ENCODE measurements at regions not wholly inside any gene's neighbourhood (a gene's known extent, or its start where the extent isn't known, plus 50 kb on each side); places are given as distances from the start of the nearest gene placed in this dataset.

DNA sequence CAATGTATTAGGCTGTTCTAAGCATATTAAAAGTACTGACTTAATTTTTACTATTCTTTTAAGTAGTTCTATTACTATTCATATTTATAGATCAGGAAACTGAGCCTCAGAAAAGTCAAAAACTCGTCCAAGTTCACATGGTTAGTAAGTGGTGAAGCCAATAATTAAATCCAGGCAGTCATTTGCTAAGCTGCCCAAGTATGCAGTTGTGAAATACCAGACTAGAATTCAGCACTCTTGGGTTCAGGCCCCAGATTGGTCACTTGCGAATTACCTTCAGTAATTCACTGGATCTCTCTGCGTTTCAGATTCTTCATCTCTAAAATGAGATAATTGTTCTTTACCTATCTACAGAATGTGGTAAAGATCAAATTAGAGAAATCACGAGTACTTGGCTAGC lies 161.9 kb upstream of the CADPS start:
- Mint-ChIP-seq H3K4me3 (no peak overlapping the region), H3K36me3 (no peaks in the 10 kb centered on the region), H3K4me1 (no peaks in the 10 kb centered on the region), H3K9me3 (peaks cover 4 to 46% (median 11%) of the 10 kb centered on the region in 6 donors), H3K27me3 (ENCODE audit: low read depth in 3 of 3) (no peaks in the 10 kb centered on the region), H3K27ac (no peak overlapping the region)
- DNase-seq: no peak

DNA sequence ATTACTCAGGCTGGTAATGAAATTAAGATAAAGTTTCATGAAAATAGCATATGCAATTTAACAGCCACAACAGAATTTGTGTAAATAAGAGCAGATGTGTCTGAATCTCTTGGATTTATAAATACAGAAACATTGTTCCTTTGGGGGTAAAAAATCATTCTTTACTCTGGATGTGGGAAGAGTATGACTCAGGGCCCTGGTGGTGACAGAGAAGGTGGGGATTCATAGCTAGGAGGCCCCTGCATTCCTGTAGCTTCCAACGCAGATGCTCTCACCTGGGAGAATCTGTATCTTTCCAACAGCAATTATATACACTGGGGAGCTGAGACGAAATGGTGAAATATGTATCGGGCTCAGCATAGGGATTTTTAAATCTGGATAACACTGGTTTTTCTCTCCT lies 167.6 kb upstream of the CADPS start:
- Mint-ChIP-seq H3K9me3 (peaks cover 5 to 49% (median 16%) of the 10 kb centered on the region in 6 donors), H3K27me3 (ENCODE audit: low read depth in 3 of 3) (no peaks in the 10 kb centered on the region), H3K36me3 (no peaks in the 10 kb centered on the region)

DNA sequence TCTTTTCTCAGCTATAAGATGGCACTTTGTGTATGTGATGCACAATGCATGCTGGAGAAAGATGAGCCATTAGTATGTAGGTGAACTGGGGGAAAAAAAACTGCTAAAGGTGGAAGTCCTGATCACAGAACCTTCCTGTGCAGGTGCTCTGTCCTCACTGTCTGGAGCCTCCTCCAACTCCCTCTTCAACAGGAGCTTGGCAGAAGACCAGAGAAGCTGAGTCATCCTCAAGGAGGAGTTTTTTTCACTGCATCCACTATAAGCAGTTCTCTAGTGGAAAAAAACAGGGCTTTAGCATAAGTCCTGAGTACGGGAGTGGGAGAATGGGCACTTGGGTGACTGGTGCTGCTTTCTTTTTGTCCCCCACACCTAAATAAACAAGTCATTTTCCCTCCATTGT lies 168.4 kb upstream of the CADPS start:
- no peaks in the 10 kb centered on the region for H3K27me3 Mint-ChIP-seq (ENCODE audit: low read depth in 3 of 3)
- no peak overlapping the region for H3K27ac Mint-ChIP-seq
- H3K36me3 Mint-ChIP-seq: no peaks in the 10 kb centered on the region
- DNase-seq: no peak
- peaks cover 3 to 41% (median 15%) of the 10 kb centered on the region in 6 donors for H3K9me3 Mint-ChIP-seq
- no peak overlapping the region for H3K4me3 Mint-ChIP-seq
- no peaks in the 10 kb centered on the region for H3K4me1 Mint-ChIP-seq

More for the DNA sequence above, 167.6 kb upstream of the CADPS start:
- Mint-ChIP-seq H3K27ac (no peak overlapping the region), H3K4me3 (no peak overlapping the region), H3K4me1 (no peaks in the 10 kb centered on the region)
- no peak for DNase-seq

GRCh38 chr3:63046152-63046551 lies 170.9 kb upstream of the CADPS start:
- no peaks in the 10 kb centered on the region for H3K36me3 Mint-ChIP-seq
- no peaks in the 10 kb centered on the region for H3K27me3 Mint-ChIP-seq (ENCODE audit: low read depth in 3 of 3)
- peaks cover 2 to 34% (median 11%) of the 10 kb centered on the region in 6 donors for H3K9me3 Mint-ChIP-seq
- DNase-seq: no peak
- no peak overlapping the region for H3K27ac Mint-ChIP-seq
- no peak overlapping the region for H3K4me3 Mint-ChIP-seq
- H3K4me1 Mint-ChIP-seq: no peaks in the 10 kb centered on the region

DNA sequence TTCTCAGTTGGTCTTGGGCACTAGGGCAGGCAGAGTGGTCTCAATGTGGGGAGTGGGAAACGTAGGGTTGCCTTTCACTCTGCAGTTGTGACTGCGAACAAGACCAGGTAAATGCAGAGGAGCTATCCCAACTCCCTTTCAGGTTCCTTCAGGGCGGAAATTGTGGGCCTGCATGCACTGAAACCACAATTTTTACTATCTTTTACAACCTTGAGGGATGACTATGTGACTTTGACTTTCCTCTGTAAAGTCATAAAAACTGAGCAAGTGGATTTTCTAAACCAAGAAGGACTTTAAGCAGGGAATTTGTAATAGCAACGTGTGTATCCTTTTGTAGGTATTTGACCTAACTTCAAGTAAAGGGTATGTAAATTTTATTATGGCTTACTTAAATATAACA lies 171.4 kb upstream of the CADPS start:
- H3K4me1 Mint-ChIP-seq: no peaks in the 10 kb centered on the region
- no peak overlapping the region for H3K27ac Mint-ChIP-seq
- no peak overlapping the region for H3K4me3 Mint-ChIP-seq
- no peaks in the 10 kb centered on the region for H3K36me3 Mint-ChIP-seq
- no peak for DNase-seq
- H3K27me3 Mint-ChIP-seq (ENCODE audit: low read depth in 3 of 3): no peaks in the 10 kb centered on the region
- H3K9me3 Mint-ChIP-seq: peaks cover 2 to 34% (median 11%) of the 10 kb centered on the region in 6 donors

GRCh38 chr3:63047068-63047467 lies 171.9 kb upstream of the CADPS start:
- Mint-ChIP-seq H3K9me3 (peaks cover 2 to 34% (median 13%) of the 10 kb centered on the region in 6 donors), H3K4me1 (no peaks in the 10 kb centered on the region), H3K27me3 (ENCODE audit: low read depth in 3 of 3) (no peaks in the 10 kb centered on the region), H3K27ac (no peak overlapping the region), H3K36me3 (no peaks in the 10 kb centered on the region), H3K4me3 (no peak overlapping the region)
- DNase-seq: no peak

- no peaks in the 10 kb centered on the region for H3K36me3 Mint-ChIP-seq
- no peaks in the 10 kb centered on the region for H3K27me3 Mint-ChIP-seq (ENCODE audit: low read depth in 3 of 3)
- DNase-seq: no peak
- peaks cover 2 to 29% (median 16%) of the 10 kb centered on the region in 6 donors for H3K9me3 Mint-ChIP-seq
- H3K4me1 Mint-ChIP-seq: no peaks in the 10 kb centered on the region
- no peak overlapping the region for H3K27ac Mint-ChIP-seq
- H3K4me3 Mint-ChIP-seq: no peak overlapping the region
Measured at GRCh38 chr3:63048367-63049326, 173.4 kb upstream of the CADPS start.

GRCh38 chr3:63050548-63051177 lies 175.4 kb upstream of the CADPS start:
- Mint-ChIP-seq H3K4me3 (no peak overlapping the region), H3K9me3 (peaks cover 2 to 33% (median 14%) of the 10 kb centered on the region in 6 donors), H3K27me3 (ENCODE audit: low read depth in 3 of 3) (no peaks in the 10 kb centered on the region), H3K27ac (no peak overlapping the region), H3K36me3 (no peaks in the 10 kb centered on the region), H3K4me1 (no peaks in the 10 kb centered on the region)
- no peak for DNase-seq

GRCh38 chr3:63051920-63052319 lies 176.7 kb upstream of the CADPS start:
- H3K36me3 Mint-ChIP-seq: no peaks in the 10 kb centered on the region

DNA sequence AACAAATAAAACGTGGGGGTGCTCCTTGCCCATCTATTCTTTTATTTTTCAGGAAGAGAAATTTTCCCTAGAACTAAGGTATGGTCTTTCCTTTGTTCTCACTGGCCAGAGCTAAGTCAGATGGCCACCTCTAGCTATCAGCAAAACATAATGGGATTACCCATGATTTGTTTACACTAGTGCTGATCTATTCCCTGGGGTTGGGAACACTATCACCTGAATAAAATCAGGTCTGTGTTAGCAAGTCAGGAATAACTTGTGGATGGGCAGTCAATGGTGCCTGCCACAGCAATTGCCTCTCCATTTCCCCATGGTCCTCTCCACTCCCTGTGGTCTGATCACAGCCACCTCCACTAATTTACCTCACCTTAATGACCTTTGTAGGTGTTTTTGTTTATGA lies 181.7 kb upstream of the CADPS start:
- H3K27ac Mint-ChIP-seq: no peak overlapping the region
- H3K27me3 Mint-ChIP-seq (ENCODE audit: low read depth in 3 of 3): no peaks in the 10 kb centered on the region
- H3K4me1 Mint-ChIP-seq: no peaks in the 10 kb centered on the region
- no peaks in the 10 kb centered on the region for H3K36me3 Mint-ChIP-seq
- no peak for DNase-seq
- peaks cover 2 to 49% (median 10%) of the 10 kb centered on the region in 6 donors for H3K9me3 Mint-ChIP-seq
- no peak overlapping the region for H3K4me3 Mint-ChIP-seq

More at GRCh38 chr3:63051920-63052319, 176.7 kb upstream of the CADPS start:
- Mint-ChIP-seq H3K27ac (no peak overlapping the region), H3K4me3 (no peak overlapping the region), H3K9me3 (peaks cover 2 to 36% (median 13%) of the 10 kb centered on the region in 6 donors), H3K27me3 (ENCODE audit: low read depth in 3 of 3) (no peaks in the 10 kb centered on the region), H3K4me1 (no peaks in the 10 kb centered on the region)
- DNase-seq: no peak

GRCh38 chr3:63060412-63060811 lies 185.2 kb upstream of the CADPS start:
- H3K27me3 Mint-ChIP-seq (ENCODE audit: low read depth in 3 of 3): no peaks in the 10 kb centered on the region
- no peaks in the 10 kb centered on the region for H3K4me1 Mint-ChIP-seq
- H3K4me3 Mint-ChIP-seq: no peak overlapping the region
- H3K36me3 Mint-ChIP-seq: no peaks in the 10 kb centered on the region
- no peak for DNase-seq
- no peak overlapping the region for H3K27ac Mint-ChIP-seq
- H3K9me3 Mint-ChIP-seq: peaks cover 4 to 53% (median 12%) of the 10 kb centered on the region in 6 donors

GRCh38 chr3:63061449-63061848 lies 186.2 kb upstream of the CADPS start:
- H3K4me3 Mint-ChIP-seq: no peak overlapping the region
- H3K4me1 Mint-ChIP-seq: no peaks in the 10 kb centered on the region
- peaks cover 4 to 47% (median 12%) of the 10 kb centered on the region in 6 donors for H3K9me3 Mint-ChIP-seq
- H3K27me3 Mint-ChIP-seq (ENCODE audit: low read depth in 3 of 3): no peaks in the 10 kb centered on the region
- no peaks in the 10 kb centered on the region for H3K36me3 Mint-ChIP-seq
- DNase-seq: no peak
- H3K27ac Mint-ChIP-seq: no peak overlapping the region

GRCh38 chr3:63064209-63064755 lies 189.1 kb upstream of the CADPS start:
- Mint-ChIP-seq H3K36me3 (no peaks in the 10 kb centered on the region), H3K27me3 (ENCODE audit: low read depth in 3 of 3) (no peaks in the 10 kb centered on the region), H3K4me1 (no peaks in the 10 kb centered on the region), H3K9me3 (peaks cover 2 to 35% (median 14%) of the 10 kb centered on the region in 6 donors), H3K4me3 (no peak overlapping the region), H3K27ac (no peak overlapping the region)
- DNase-seq: no peak

DNA sequence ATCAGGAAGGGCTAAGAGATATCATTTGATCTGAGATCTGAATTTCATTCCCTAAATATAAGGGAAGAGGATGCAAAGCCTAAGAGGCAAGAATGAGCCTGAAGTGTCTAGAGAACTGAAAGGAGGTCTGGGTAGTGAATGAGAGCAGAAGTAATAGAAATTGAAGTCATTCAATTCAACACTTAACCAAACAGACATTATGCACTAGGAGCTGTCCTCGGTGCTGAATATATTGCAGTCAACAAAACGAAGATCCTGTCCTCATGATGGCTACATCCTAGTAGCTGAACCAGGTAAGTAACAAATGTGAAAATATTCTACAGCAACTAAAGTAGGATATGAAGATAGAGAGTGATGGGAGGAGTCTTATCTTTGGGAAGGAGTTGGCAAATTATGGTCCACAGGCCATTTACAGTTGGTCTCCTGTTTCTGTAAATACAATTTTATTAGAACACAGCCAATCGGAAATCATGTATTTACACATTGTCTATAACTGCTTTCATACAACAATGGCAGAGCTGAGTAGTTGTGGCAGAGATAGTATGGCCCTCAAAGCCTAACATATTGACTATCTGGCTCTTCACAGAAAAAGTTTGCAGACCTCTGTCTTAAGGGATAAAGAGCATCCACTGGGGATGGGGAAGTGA lies 192.9 kb upstream of the CADPS start:
- H3K27ac Mint-ChIP-seq: no peak overlapping the region
- DNase-seq: no peak
- no peaks in the 10 kb centered on the region for H3K4me1 Mint-ChIP-seq
- H3K9me3 Mint-ChIP-seq: peaks cover 0 to 15% (median 9%) of the 10 kb centered on the region in 6 donors
- no peaks in the 10 kb centered on the region for H3K36me3 Mint-ChIP-seq
- no peaks in the 10 kb centered on the region for H3K27me3 Mint-ChIP-seq (ENCODE audit: low read depth in 3 of 3)
- no peak overlapping the region for H3K4me3 Mint-ChIP-seq
